ENCODE measurements at regions not wholly inside any gene's neighbourhood (a gene's known extent, or its start where the extent isn't known, plus 50 kb on each side); places are given as distances from the start of the nearest gene placed in this dataset.

DNA sequence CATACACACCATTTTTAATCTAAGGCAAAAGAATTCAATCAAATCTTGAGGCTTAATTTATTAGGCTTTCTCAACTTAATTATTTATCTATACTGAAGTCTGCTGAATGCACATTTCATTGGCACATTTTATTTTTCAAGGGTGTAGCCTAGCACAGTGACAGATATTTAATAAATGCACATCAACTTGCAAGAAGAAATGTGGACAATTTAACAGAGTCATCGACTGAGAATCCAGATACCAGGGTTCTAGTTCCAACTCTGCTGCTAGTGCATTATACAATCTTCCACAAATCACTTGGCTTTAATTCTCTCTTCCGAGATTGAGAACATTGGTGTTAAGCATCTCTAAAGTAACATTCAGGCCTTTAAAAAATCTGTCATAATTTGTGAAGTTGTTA, 88.5 kb upstream of the RBBP8 start:
- TF ChIP-seq, protein P1, sequence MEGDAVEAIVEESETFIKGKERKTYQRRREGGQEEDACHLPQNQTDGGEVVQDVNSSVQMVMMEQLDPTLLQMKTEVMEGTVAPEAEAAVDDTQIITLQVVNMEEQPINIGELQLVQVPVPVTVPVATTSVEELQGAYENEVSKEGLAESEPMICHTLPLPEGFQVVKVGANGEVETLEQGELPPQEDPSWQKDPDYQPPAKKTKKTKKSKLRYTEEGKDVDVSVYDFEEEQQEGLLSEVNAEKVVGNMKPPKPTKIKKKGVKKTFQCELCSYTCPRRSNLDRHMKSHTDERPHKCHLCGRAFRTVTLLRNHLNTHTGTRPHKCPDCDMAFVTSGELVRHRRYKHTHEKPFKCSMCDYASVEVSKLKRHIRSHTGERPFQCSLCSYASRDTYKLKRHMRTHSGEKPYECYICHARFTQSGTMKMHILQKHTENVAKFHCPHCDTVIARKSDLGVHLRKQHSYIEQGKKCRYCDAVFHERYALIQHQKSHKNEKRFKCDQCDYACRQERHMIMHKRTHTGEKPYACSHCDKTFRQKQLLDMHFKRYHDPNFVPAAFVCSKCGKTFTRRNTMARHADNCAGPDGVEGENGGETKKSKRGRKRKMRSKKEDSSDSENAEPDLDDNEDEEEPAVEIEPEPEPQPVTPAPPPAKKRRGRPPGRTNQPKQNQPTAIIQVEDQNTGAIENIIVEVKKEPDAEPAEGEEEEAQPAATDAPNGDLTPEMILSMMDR (conservative IDR thresholded peaks at IDR 0.05; ENCODE audit: low read length): no peak
- TF ChIP-seq EZH2phosphoT487 (IDR thresholded peaks at IDR 0.05; ENCODE audit: borderline replicate concordance): no peak
